Stimulated activated CD8-positive, alpha-beta memory T cell treated with anti-CD3 and anti-CD28 coated beads, Interleukin-7, amount 100 ng/mL, for 24 hours (primary cell): ENCODE measurements at regions not wholly inside any gene's neighbourhood (a gene's known extent, or its start where the extent isn't known, plus 50 kb on each side); places are given as distances from the start of the nearest gene placed in this dataset.
"Not testable (repeated sequence)": the region's sequence is repeated elsewhere in the genome, so short reads cannot be mapped to it uniquely, and the experiment has no call there.

Experiments
- DNase-seq: peaks from one replicate; pipeline ENCODE4 v3.0.0-alpha.2; 2020; ENCODE audit warnings: low read depth

- DNase-seq = no peak
Measured at GRCh38 chr4:14111730-14112181, 484.2 kb upstream of the BOD1L1 start.

- no peak for DNase-seq
Measured at GRCh38 chr4:14115106-14115505, 487.6 kb upstream of the BOD1L1 start.

- no peak for DNase-seq
Measured at GRCh38 chr4:14117575-14118238, 490.2 kb upstream of the BOD1L1 start.

- DNase-seq = no peak
Measured at GRCh38 chr4:14124816-14125215, 497.3 kb upstream of the BOD1L1 start.

GRCh38 chr4:14125375-14126129 is 498.0 kb upstream of the BOD1L1 start:
- DNase-seq = no peak

GRCh38 chr4:14130551-14130950 is 503.0 kb upstream of the BOD1L1 start:
- DNase-seq = no peak

GRCh38 chr4:14131335-14131734 is 503.8 kb upstream of the BOD1L1 start:
- no peak for DNase-seq

GRCh38 chr4:14132301-14132700 is 504.8 kb upstream of the BOD1L1 start:
- no peak for DNase-seq

GRCh38 chr4:14138106-14138505 is 510.6 kb upstream of the BOD1L1 start:
- no peak for DNase-seq

- DNase-seq = no peak
Measured at GRCh38 chr4:14143892-14144291, 516.4 kb upstream of the BOD1L1 start.

GRCh38 chr4:14149176-14150053 is 521.9 kb upstream of the BOD1L1 start:
- DNase-seq = no peak

GRCh38 chr4:14151101-14151500 is 523.6 kb upstream of the BOD1L1 start:
- no peak for DNase-seq

GRCh38 chr4:14152834-14153519 is 525.5 kb upstream of the BOD1L1 start:
- no peak for DNase-seq

GRCh38 chr4:14155803-14156202 is 528.3 kb upstream of the BOD1L1 start:
- no peak for DNase-seq

GRCh38 chr4:14157262-14157661 is 529.7 kb upstream of the BOD1L1 start:
- no peak for DNase-seq

- no peak for DNase-seq
Measured at GRCh38 chr4:14165222-14165920, 537.8 kb upstream of the BOD1L1 start.

GRCh38 chr4:14167876-14168510 is 540.5 kb upstream of the BOD1L1 start:
- DNase-seq = no peak

- no peak for DNase-seq
Measured at GRCh38 chr4:14168919-14169318, 541.4 kb upstream of the BOD1L1 start.

GRCh38 chr4:14169460-14169859 is 541.9 kb upstream of the BOD1L1 start:
- no peak for DNase-seq

GRCh38 chr4:14169940-14170339 is 542.4 kb upstream of the BOD1L1 start:
- not testable (repeated sequence) for DNase-seq

GRCh38 chr4:14176613-14177012 is 549.1 kb upstream of the BOD1L1 start:
- DNase-seq = no peak
